ENCODE measurements at regions not wholly inside any gene's neighbourhood (a gene's known extent, or its start where the extent isn't known, plus 50 kb on each side); places are given as distances from the start of the nearest gene placed in this dataset.

DNA sequence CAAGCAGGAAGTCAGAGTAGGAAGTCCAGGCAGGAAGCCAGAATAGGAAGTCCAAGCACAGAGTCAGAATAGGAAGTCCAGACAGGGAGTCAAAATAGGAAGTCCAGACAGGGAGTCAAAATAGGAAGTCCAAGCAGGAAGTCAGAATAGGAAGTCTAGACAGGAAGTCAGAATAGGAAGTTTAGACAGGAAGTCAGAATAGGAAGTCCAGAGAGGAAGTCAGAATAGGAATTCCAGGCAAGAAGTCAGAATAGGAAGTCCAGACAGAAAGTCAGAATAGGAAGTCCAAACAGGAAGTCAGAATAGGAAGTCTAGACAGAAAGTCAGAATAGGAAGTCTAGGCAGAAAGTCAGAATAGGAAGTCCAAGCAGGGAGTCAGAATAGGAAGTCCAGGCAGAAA lies 105.3 kb upstream of the C16orf82 start:
- TF ChIP-seq CTCF (IDR thresholded peaks at IDR 0.05; ENCODE audit: borderline replicate concordance, extremely low read depth, low read length, poor library complexity, severe bottlenecking) (no peak), EZH2 (IDR thresholded peaks at IDR 0.05; ENCODE audit: borderline replicate concordance, low read depth, low read length, severe bottlenecking) (no peak)

All from DND-41 (cell line).